HG03354 (cell line): ENCODE measurements at regions not wholly inside any gene's neighbourhood (a gene's known extent, or its start where the extent isn't known, plus 50 kb on each side); places are given as distances from the start of the nearest gene placed in this dataset.

Experiments
- ATAC-seq: cut with Tn5 transposase; IDR thresholded peaks from one replicate; pipeline ENCODE4 v1.9.1; 2021; ENCODE audit warnings: mild to moderate bottlenecking; ENCODE audit not compliant: unreplicated experiment, poor library complexity, severe bottlenecking

DNA sequence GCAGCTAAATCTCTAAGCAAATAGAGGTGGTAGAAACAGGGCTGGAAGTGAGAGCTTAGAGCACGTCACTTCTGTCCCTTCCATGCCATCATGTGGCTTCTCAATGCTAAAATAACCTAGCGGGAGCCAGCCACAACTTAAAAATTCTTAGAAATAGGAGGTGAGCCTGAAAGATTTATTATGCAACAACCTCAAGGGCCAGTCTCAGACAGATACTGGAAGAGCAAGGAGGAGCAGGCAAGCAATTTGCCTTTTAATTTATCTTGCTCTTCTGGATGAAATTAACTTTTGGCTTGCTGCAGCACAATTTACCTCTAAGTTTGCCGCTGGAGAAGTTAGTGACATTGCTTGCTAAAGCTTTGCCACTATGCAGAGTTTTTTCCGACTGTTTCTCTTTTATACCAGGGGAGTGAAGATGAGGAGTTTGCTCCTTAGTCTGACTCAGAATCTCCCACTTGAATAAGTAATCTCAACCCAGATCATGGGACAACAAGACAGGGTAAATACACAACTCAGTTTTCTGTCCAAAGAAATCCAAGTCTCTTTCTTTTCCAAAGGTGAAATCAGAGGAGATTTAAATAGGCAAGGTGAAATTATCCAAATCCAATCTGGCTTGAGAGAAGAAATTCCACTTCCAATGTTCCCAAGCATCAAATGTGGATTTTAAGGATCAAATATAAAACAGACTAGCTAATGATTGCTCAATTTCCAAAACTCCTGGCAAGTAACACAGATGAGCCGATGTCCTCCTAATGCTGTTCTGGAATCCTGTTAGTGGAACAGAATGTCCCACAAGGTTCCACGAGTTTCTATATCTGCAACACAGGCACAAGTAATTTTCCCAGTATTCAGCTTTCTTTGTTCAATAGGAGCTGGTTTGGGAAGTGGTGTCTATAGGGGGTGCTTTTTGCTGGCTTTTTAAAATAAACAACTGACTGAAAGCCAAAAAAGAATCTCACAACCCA lies 329.4 kb upstream of the RORA start:
- no peak for ATAC-seq

- no peak for ATAC-seq
Observed at GRCh38 chr15:61556037-61556648, 327.0 kb upstream of the RORA start.

DNA sequence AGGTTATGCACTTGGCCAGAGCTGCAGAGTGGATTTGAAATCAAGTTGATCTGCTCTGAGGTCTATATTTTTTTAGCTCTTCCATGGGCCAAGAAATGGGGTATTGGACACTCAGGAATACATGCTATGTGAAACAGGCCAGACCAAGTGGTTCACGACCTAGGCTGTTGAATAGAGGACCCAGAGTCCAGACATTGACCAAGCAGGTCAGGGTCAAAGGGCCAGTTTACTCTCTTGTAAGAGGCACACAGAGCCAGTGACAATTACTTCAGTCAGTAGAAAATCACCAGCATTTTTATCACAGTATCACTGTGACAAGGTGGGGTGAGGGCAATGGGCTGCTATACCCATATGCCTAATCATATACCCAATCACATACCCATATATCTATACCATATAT lies 320.6 kb upstream of the RORA start:
- ATAC-seq = no peak

GRCh38 chr15:61545763-61546162 lies 316.7 kb upstream of the RORA start:
- no peak for ATAC-seq

- no peak for ATAC-seq
Observed at GRCh38 chr15:61541516-61541915, 312.4 kb upstream of the RORA start.

GRCh38 chr15:61537337-61537736 lies 308.2 kb upstream of the RORA start:
- ATAC-seq = no peak

GRCh38 chr15:61534986-61535385 lies 305.9 kb upstream of the RORA start:
- ATAC-seq = no peak

GRCh38 chr15:61530769-61531168 lies 301.7 kb upstream of the RORA start:
- ATAC-seq = no peak

DNA sequence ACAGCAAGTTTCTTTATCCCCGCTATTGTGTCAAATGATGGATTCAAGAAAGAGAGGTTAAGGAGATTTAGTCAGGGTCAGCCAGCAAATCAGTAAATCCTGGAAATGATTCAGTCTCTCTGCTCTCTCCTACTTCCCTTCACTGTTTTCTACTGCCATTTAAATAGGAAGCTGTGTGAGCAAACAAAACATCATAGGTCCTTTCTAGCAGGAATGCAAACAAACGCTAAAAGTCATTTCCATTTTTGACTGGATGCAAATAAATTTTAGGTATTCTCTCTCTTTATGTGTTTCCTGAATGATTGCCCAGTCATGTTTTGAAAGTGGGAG lies 299.4 kb upstream of the RORA start:
- ATAC-seq = no peak

DNA sequence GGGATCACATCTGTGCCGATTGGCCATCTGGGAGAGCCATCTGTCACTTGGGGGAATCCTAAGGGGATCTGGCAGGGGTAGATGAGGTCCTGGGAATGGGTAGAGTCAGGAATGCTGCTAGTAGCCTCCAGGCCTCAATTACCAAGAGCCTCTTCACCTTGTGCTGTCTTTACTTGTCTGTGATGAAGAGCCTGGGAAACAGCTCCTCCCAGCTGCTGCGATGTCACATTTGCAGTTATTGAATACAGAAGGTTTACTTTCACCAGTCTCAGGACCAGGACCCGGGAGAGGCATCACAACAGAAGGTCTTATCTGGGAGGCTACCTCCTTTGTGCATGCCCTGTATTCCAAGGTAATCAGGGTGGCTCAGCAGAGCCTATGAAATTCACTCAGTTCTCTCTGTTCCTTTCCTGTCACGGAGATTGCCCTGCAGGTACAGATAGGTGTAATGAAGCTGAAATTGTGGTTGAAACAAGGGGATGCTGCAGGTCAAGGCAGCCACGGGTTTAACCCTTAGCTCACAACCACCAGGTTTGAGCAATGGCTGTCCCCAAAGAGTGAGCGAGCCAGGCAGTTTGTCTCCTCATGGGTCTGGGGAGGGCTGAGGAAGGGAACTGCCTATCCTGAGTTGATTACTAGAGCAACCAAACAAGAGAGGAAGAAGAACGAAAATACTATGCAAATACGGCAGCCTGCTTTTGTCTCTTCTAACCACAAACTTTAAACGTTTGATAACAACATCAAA lies 298.9 kb upstream of the RORA start:
- ATAC-seq = peak; percentile 53

DNA sequence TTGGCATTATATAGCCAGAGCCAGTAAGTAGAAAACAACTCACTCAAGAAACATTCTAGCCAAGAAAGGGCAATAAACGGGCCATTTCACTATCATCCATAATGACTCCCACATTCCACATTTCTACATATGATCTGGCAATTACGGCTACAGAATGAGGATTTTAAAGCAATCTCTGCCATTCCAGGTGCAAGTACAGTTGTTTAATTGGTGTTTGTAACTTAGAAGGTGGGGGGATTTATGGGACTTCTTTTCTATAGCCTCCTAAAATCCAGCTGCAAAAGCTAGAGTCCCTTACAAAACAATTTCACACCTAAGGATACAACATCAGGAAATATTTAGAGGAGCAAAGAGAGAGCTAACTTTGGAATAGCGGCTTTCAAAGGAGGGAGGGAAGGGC lies 295.4 kb upstream of the RORA start:
- no peak for ATAC-seq

GRCh38 chr15:61524086-61524485 lies 295.0 kb upstream of the RORA start:
- no peak for ATAC-seq

DNA sequence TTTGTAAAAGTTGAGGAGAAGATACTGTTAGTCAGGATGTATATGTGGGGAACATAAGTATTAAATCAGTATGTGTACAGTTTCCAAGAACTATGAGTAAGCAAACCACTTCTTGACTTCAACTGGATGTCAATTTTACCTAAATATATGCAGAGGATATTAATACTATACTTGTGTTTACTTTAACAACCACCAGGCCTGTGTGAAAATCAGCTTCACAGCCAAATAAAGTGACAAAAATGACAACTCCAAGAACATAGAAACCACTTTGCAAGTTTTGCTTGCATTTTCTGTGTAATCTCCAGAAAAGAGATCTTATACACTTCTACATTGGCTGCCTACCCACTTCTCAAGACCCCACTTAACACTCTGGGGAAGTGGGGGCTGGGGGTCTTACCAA lies 293.3 kb upstream of the RORA start:
- no peak for ATAC-seq

DNA sequence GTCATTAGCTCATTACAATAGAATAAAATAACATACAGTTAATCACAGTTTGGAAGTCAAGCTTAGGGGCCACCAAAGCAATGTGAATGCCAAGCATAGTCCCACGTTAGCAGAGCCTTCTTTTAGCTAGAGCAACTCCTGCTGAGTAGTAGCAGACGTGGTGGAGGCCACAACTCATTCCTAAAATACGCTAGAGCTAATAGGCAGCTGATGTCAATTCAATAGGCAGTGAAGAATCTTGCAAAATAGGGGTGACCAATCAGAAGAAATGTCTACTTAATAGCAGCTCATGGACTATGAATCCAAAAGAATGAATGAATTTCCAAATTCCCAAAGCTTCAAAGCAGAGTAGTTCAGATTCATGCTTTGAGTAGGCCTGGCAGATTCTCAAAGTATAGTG lies 292.9 kb upstream of the RORA start:
- no peak for ATAC-seq

DNA sequence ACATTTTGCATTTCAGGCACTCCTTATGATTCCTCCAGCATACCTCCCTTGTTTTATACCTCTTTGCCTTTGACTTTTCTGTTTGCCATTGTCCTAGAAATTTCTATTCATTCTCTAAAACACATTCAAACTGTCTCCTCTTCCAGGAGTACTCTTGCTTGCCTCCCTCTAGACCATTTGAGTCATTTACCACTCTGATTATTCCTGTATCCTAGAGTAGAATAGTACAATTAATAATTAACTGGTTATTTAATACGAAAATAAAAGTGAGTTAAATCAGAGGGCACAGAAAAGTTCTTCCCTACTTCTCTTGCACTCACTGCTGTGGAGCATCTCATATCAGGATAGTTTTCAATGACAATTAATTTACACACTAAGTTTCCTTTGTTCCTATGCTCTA lies 290.2 kb upstream of the RORA start:
- no peak for ATAC-seq

DNA sequence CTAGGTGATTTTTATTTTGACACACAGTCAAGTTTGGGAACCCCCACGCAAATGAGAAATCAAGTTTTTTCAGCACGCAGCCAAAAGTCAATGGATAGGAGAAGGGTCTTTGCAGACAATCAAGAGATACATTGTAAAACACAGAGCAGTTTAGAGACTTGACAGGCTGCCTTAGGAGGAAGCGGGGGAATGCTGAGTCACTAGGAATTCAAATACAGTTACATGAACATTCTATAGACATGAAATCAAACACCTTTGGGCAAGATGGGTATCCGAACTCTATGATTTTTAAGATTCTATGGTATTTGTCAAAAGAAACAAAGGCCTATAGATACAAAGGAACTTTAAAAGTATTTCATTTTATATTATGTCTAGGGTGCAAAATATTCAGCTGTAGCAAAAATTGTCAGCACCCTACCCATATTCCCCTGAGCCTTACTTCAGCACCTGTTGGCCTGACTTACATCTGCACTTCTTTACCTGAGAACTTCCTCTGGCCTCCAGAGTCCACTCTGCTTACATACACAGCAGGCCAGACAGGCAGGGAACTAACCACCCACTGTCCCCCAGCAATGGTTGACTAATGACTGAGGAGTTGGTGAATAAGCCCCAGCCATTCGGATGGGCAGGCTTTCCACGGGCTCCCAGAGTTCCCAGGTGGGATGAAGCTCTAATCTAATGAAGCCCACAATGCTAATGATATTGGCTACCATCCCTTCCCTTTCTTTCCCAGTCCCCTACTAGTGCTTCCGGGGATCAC lies 289.3 kb upstream of the RORA start:
- no peak for ATAC-seq

- ATAC-seq = no peak
Observed at GRCh38 chr15:61517776-61518175, 288.7 kb upstream of the RORA start.

DNA sequence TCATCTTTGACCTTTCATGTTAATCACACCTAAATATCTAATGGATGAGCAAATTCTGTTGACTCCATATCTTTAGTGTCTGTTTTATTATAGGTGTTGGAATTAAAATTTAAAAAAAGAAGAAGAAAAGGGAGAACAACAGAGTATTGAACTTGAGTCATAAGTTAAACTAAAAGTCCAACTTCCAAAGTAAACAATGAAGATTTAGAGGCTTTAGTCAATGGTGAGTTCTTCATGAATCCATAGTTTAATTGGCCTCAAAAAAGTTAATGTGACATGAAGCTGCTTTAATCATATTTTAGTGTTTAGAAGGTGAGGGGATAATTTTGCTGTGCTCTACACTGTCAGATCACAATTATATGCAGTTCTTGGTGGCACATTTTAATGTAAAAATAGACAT lies 288.2 kb upstream of the RORA start:
- no peak for ATAC-seq

DNA sequence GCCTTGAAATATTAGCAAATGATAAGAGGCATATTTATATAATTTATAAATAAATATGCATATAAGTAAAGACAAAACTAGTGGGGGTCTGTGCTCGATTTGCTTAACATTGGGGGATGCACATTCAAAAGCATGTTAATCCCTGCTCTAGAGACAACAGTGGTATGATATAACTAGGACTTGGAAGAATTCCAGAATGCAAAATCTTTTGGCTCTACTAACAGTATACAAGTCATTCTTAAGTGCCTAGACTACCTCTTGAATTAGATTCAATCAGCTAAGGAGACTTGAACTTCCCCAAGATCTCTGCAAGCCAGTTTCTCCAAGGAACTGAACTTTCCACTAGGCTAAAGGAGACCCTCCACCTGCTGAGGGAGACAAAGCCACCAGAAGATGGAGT lies 282.7 kb upstream of the RORA start:
- no peak for ATAC-seq

- ATAC-seq = no peak
Observed at GRCh38 chr15:61511089-61511488, 282.0 kb upstream of the RORA start.
